HepG2 (cell line): ENCODE measurements at regions not wholly inside any gene's neighbourhood (a gene's known extent, or its start where the extent isn't known, plus 50 kb on each side); places are given as distances from the start of the nearest gene placed in this dataset.

Experiments used
- ATAC-seq: fragments of 200-7000 bp; cut with Tn5 transposase; 3 replicates; pipeline ENCODE4 v1.9.1; 2020; ENCODE audit warnings: mild to moderate bottlenecking, moderate library complexity
- BruUV-seq: library from RNA; stranded (reverse); fragments of 400-500 nt; replicated peaks from 2 replicates; lab custom pipeline; 2021; lab: Mats Ljungman, UMichigan
- CTCF ChIA-PET: fragments of 300-600 bp; formaldehyde crosslinking; extraction: SDS; loops from one replicate; lab custom pipeline; 2021; ENCODE audit warnings: low total read pairs, inconsistent platforms, low intra/inter-chr PET ratio; lab: Yijun Ruan, JAX
- POLR2A ChIA-PET: fragments of 350-600 bp; sonication (Branson Sonifier 250); formaldehyde crosslinking; loops from one replicate; lab custom pipeline; 2020; ENCODE audit warnings: antibody characterized with exemption, inconsistent platforms; lab: Yijun Ruan, JAX
- DNase-seq: peaks from one replicate; pipeline ENCODE4 v3.0.0-alpha.2; 2015; ENCODE audit warnings: low spot score
- FAIRE-seq: peaks from 3 replicates; lab custom pipeline; 2011; peaks lifted over from hg19 to GRCh38; lab: Jason Lieb, UNC
- H2AFZ ChIP-seq: one replicate; pipeline ENCODE4 v1.6.1; 2011; ENCODE audit warnings: low read length, inconsistent platforms
- H3K27ac ChIP-seq: fragments of 300-600 bp; 3 replicates; pipeline ENCODE4 v1.8.0; 2011; ENCODE audit warnings: mixed run types, mild to moderate bottlenecking, mixed read lengths, low read length, inconsistent platforms; ENCODE audit not compliant: insufficient read depth; ENCODE audit errors: extremely low read length
- H3K27me3 ChIP-seq, 2 experiments: fragments of 200-600 bp in 1 of 2; 2 replicates in 1 of 2; 3 replicates in 1 of 2; pipeline versions ENCODE4 v1.6.0 to v1.8.0; 2011; ENCODE audit warnings: low read length in 2 of 2, mild to moderate bottlenecking in 2 of 2, moderate library complexity in 2 of 2, inconsistent platforms in 1 of 2; ENCODE audit not compliant: insufficient read depth in 2 of 2, control insufficient read depth in 1 of 2
- H3K36me3 ChIP-seq, 2 experiments: fragments of 200-600 bp in 1 of 2; replicated peaks in 1 of 2; 2 replicates in 1 of 2; 3 replicates in 1 of 2; pipeline versions ENCODE4 v1.5.1 to v1.8.0; 2011; ENCODE audit warnings: low read length in 2 of 2, inconsistent platforms in 1 of 2; ENCODE audit not compliant: insufficient read depth in 2 of 2, control insufficient read depth in 1 of 2
- H3K4me1 ChIP-seq: 2 replicates; pipeline ENCODE4 v1.5.1; 2012; ENCODE audit warnings: low read length, inconsistent platforms; ENCODE audit not compliant: insufficient read depth
- H3K4me2 ChIP-seq: 2 replicates; pipeline ENCODE4 v1.6.0; 2011; ENCODE audit warnings: low read depth, low read length, inconsistent platforms
- H3K4me3 ChIP-seq, 3 experiments: fragments of 200-600 bp in 1 of 3; sonication (generic), shearing (Covaris generic) in 1 of 3; replicated peaks in 1 of 3; 2 replicates each; pipeline ENCODE4 v1.5.1; 2011 to 2016; ENCODE audit warnings: low read length in 3 of 3, inconsistent platforms in 2 of 3, low read depth in 2 of 3, mild to moderate bottlenecking in 2 of 3, control low read depth in 1 of 3, mixed read lengths in 1 of 3; ENCODE audit not compliant: insufficient read depth in 1 of 3
- H3K79me2 ChIP-seq: one replicate; pipeline ENCODE4 v1.6.1; 2011; ENCODE audit warnings: low read length, inconsistent platforms; ENCODE audit not compliant: insufficient read depth
- H3K9ac ChIP-seq: 2 replicates; pipeline ENCODE4 v1.6.0; 2011; ENCODE audit warnings: mild to moderate bottlenecking, low read depth, low read length, inconsistent platforms; ENCODE audit not compliant: insufficient read depth
- H3K9me3 ChIP-seq: 2 replicates; pipeline ENCODE4 v1.5.1; 2012; ENCODE audit warnings: mild to moderate bottlenecking, low read length
- H4K20me1 ChIP-seq: 2 replicates; pipeline ENCODE4 v1.6.0; 2011; ENCODE audit warnings: inconsistent platforms, mild to moderate bottlenecking, low read length, moderate library complexity; ENCODE audit not compliant: insufficient read depth
- CHD2 ChIP-seq: IDR thresholded peaks from 2 replicates; pipeline ENCODE4 v1.6.1; 2011; ENCODE audit warnings: low read depth, low read length, improper control_type of control experiment
- KLF9 ChIP-seq: IDR thresholded peaks from 2 replicates; pipeline ENCODE4 v1.6.1; 2016; ENCODE audit warnings: low read depth
- NFE2 ChIP-seq: sonication (generic); formaldehyde crosslinking; IDR thresholded peaks from 2 replicates; pipeline ENCODE4 v1.4.0; 2020; ENCODE audit warnings: missing genetic modification reagents
- PCBP1 ChIP-seq: fragments of 200-400 bp; formaldehyde crosslinking; IDR thresholded peaks from 2 replicates; pipeline ENCODE4 v1.6.1; 2017; ENCODE audit warnings: mild to moderate bottlenecking, low read depth, low read length, borderline replicate concordance
- XRCC5 ChIP-seq: fragments of 200-400 bp; formaldehyde crosslinking; optimal IDR thresholded peaks from 2 replicates; pipeline ENCODE3; 2017; ENCODE audit warnings: mild to moderate bottlenecking, low read length
- WGBS: methylation state at CpG from one replicate; pipeline ENCODE4 v1.1.6; 2017; ENCODE audit warnings: low lambda C conversion rate; 5-methylcytosine and 5-hydroxymethylcytosine counted together
- in situ Hi-C: cut with HindIII; loops from 2 replicates; pipeline ENCODE4 v1.10.0; 2017; ENCODE audit warnings: low pct_unique_long_range_greater_than_20kb; ENCODE audit not compliant: extremely low pct_ligation_motif_present
- intact Hi-C: fragments of 100-400 bp; cut with micrococcal nuclease; formaldehyde crosslinking; loops from one replicate; pipeline ENCODE4 v1.10.0; 2022; ENCODE audit not compliant: unreplicated experiment
- TF ChIP-seq, protein P1 (sequence below): sonication (generic); formaldehyde crosslinking; IDR thresholded peaks from 2 replicates; pipeline ENCODE4 v1.5.0; 2020; ENCODE audit warnings: mild to moderate bottlenecking, missing genetic modification reagents
- TF ChIP-seq, protein P2 (sequence below): sonication (generic); formaldehyde crosslinking; IDR thresholded peaks from 2 replicates; pipeline ENCODE4 v1.8.0; 2022; ENCODE audit warnings: mild to moderate bottlenecking, missing genetic modification reagents, borderline replicate concordance
- TF ChIP-seq, protein P3 (sequence below): sonication (generic); formaldehyde crosslinking; IDR thresholded peaks from 2 replicates; pipeline ENCODE4 v1.4.0; 2020; ENCODE audit warnings: missing genetic modification reagents
- TF ChIP-seq, protein P4 (sequence below): sonication (generic); formaldehyde crosslinking; IDR thresholded peaks from 2 replicates; pipeline ENCODE4 v1.5.0; 2020; ENCODE audit warnings: missing genetic modification reagents, mild to moderate bottlenecking, borderline replicate concordance
- TF ChIP-seq, protein P5 (sequence below): IDR thresholded peaks from 2 replicates; pipeline ENCODE4 v1.4.0; 2020; ENCODE audit warnings: mild to moderate bottlenecking, missing genetic modification reagents
- TF ChIP-seq, protein P6 (sequence below): sonication (generic); formaldehyde crosslinking; IDR thresholded peaks from 2 replicates; pipeline ENCODE4 v1.4.0; 2020; ENCODE audit warnings: mild to moderate bottlenecking, missing genetic modification reagents

DNA sequence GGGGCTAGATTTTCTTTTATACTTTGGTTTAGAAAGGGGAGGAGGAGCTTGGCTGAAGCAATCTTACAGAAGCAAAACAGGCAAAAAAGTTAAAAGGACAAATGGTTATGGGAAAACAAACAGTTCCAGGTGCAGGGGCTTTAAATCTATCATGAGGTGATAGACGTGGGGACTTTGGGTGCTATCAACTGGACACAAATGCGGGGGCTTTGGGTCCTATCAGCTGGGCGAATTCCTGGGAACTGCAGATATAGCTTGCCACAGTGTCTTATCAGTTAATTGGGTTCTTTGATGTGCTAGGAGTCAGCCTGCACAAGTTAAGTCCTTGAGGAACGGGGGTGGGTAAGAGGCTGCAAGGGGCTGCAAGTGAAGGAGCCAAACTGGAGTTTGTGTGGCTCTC, 260.6 kb downstream of the TUBA3C start:
- Histone ChIP-seq H3K9me3 (peaks cover 7% of the 10 kb centered on the region), H3K27me3 (no peaks in the 10 kb centered on the region), H3K36me3 (no peaks in the 10 kb centered on the region), H4K20me1 (no peaks in the 10 kb centered on the region), H2AFZ (no peak overlapping the region), H3K4me3 (no peak overlapping the region), H3K4me1 (no peaks in the 10 kb centered on the region), H3K4me2 (no peak overlapping the region), H3K79me2 (no peaks in the 10 kb centered on the region), H3K27ac (no peak overlapping the region), H3K9ac (no peak overlapping the region)
- TF ChIP-seq, protein P1, sequence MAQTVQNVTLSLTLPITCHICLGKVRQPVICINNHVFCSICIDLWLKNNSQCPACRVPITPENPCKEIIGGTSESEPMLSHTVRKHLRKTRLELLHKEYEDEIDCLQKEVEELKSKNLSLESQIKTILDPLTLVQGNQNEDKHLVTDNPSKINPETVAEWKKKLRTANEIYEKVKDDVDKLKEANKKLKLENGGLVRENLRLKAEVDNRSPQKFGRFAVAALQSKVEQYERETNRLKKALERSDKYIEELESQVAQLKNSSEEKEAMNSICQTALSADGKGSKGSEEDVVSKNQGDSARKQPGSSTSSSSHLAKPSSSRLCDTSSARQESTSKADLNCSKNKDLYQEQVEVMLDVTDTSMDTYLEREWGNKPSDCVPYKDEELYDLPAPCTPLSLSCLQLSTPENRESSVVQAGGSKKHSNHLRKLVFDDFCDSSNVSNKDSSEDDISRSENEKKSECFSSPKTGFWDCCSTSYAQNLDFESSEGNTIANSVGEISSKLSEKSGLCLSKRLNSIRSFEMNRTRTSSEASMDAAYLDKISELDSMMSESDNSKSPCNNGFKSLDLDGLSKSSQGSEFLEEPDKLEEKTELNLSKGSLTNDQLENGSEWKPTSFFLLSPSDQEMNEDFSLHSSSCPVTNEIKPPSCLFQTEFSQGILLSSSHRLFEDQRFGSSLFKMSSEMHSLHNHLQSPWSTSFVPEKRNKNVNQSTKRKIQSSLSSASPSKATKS = no peak
- TF ChIP-seq, protein P2, sequence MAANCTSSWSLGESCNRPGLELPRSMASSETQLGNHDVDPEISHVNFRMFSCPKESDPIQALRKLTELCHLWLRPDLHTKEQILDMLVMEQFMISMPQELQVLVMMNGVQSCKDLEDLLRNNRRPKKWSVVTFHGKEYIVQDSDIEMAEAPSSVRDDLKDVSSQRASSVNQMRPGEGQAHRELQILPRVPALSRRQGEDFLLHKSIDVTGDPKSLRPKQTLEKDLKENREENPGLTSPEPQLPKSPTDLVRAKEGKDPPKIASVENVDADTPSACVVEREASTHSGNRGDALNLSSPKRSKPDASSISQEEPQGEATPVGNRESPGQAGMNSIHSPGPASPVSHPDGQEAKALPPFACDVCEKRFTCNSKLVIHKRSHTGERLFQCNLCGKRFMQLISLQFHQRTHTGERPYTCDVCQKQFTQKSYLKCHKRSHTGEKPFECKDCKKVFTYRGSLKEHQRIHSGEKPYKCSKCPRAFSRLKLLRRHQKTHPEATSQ (CRISPR knock-in tag) = no peak
- no peak for TF ChIP-seq CHD2
- no peak for TF ChIP-seq NFE2 (CRISPR knock-in tag)
- TF ChIP-seq, protein P3, sequence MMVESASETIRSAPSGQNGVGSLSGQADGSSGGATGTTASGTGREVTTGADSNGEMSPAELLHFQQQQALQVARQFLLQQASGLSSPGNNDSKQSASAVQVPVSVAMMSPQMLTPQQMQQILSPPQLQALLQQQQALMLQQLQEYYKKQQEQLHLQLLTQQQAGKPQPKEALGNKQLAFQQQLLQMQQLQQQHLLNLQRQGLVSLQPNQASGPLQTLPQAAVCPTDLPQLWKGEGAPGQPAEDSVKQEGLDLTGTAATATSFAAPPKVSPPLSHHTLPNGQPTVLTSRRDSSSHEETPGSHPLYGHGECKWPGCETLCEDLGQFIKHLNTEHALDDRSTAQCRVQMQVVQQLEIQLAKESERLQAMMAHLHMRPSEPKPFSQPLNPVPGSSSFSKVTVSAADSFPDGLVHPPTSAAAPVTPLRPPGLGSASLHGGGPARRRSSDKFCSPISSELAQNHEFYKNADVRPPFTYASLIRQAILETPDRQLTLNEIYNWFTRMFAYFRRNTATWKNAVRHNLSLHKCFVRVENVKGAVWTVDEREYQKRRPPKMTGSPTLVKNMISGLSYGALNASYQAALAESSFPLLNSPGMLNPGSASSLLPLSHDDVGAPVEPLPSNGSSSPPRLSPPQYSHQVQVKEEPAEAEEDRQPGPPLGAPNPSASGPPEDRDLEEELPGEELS (CRISPR knock-in tag) = no peak
- TF ChIP-seq, protein P4, sequence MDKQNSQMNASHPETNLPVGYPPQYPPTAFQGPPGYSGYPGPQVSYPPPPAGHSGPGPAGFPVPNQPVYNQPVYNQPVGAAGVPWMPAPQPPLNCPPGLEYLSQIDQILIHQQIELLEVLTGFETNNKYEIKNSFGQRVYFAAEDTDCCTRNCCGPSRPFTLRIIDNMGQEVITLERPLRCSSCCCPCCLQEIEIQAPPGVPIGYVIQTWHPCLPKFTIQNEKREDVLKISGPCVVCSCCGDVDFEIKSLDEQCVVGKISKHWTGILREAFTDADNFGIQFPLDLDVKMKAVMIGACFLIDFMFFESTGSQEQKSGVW (CRISPR knock-in tag) = no peak
- no peak for TF ChIP-seq PCBP1
- TF ChIP-seq, protein P5, sequence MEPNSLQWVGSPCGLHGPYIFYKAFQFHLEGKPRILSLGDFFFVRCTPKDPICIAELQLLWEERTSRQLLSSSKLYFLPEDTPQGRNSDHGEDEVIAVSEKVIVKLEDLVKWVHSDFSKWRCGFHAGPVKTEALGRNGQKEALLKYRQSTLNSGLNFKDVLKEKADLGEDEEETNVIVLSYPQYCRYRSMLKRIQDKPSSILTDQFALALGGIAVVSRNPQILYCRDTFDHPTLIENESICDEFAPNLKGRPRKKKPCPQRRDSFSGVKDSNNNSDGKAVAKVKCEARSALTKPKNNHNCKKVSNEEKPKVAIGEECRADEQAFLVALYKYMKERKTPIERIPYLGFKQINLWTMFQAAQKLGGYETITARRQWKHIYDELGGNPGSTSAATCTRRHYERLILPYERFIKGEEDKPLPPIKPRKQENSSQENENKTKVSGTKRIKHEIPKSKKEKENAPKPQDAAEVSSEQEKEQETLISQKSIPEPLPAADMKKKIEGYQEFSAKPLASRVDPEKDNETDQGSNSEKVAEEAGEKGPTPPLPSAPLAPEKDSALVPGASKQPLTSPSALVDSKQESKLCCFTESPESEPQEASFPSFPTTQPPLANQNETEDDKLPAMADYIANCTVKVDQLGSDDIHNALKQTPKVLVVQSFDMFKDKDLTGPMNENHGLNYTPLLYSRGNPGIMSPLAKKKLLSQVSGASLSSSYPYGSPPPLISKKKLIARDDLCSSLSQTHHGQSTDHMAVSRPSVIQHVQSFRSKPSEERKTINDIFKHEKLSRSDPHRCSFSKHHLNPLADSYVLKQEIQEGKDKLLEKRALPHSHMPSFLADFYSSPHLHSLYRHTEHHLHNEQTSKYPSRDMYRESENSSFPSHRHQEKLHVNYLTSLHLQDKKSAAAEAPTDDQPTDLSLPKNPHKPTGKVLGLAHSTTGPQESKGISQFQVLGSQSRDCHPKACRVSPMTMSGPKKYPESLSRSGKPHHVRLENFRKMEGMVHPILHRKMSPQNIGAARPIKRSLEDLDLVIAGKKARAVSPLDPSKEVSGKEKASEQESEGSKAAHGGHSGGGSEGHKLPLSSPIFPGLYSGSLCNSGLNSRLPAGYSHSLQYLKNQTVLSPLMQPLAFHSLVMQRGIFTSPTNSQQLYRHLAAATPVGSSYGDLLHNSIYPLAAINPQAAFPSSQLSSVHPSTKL = no peak
- TF ChIP-seq, protein P6, sequence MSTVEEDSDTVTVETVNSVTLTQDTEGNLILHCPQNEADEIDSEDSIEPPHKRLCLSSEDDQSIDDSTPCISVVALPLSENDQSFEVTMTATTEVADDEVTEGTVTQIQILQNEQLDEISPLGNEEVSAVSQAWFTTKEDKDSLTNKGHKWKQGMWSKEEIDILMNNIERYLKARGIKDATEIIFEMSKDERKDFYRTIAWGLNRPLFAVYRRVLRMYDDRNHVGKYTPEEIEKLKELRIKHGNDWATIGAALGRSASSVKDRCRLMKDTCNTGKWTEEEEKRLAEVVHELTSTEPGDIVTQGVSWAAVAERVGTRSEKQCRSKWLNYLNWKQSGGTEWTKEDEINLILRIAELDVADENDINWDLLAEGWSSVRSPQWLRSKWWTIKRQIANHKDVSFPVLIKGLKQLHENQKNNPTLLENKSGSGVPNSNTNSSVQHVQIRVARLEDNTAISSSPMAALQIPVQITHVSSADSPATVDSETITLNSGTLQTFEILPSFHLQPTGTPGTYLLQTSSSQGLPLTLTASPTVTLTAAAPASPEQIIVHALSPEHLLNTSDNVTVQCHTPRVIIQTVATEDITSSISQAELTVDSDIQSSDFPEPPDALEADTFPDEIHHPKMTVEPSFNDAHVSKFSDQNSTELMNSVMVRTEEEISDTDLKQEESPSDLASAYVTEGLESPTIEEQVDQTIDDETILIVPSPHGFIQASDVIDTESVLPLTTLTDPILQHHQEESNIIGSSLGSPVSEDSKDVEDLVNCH (CRISPR knock-in tag) = no peak
- no peak for TF ChIP-seq KLF9 (CRISPR knock-in tag)
- no peak for TF ChIP-seq XRCC5
- DNase-seq (no peak), FAIRE-seq (no peak), ATAC-seq (no peak)
- intact Hi-C loops = no loop called here
- in situ Hi-C loops = no loop called here
- CTCF ChIA-PET = no interaction called here
- BruUV-seq = no TSS peak
- POLR2A ChIA-PET = no interaction called here
- WGBS = 1% methylated on average over 4 of the region's 4 CpGs
